ENCODE measurements at regions not wholly inside any gene's neighbourhood (a gene's known extent, or its start where the extent isn't known, plus 50 kb on each side); places are given as distances from the start of the nearest gene placed in this dataset.

- no peak for TF ChIP-seq POLR2A (IDR thresholded peaks at IDR 0.05)
- TF ChIP-seq, protein P1, sequence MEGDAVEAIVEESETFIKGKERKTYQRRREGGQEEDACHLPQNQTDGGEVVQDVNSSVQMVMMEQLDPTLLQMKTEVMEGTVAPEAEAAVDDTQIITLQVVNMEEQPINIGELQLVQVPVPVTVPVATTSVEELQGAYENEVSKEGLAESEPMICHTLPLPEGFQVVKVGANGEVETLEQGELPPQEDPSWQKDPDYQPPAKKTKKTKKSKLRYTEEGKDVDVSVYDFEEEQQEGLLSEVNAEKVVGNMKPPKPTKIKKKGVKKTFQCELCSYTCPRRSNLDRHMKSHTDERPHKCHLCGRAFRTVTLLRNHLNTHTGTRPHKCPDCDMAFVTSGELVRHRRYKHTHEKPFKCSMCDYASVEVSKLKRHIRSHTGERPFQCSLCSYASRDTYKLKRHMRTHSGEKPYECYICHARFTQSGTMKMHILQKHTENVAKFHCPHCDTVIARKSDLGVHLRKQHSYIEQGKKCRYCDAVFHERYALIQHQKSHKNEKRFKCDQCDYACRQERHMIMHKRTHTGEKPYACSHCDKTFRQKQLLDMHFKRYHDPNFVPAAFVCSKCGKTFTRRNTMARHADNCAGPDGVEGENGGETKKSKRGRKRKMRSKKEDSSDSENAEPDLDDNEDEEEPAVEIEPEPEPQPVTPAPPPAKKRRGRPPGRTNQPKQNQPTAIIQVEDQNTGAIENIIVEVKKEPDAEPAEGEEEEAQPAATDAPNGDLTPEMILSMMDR (IDR thresholded peaks at IDR 0.05), result no peak
Observed at GRCh38 chr6:21949211-21949801, 347.5 kb downstream of the PRL start.

All from adrenal gland (tissue), 5 donors.